ENCODE measurements at regions not wholly inside any gene's neighbourhood (a gene's known extent, or its start where the extent isn't known, plus 50 kb on each side); places are given as distances from the start of the nearest gene placed in this dataset.

DNA sequence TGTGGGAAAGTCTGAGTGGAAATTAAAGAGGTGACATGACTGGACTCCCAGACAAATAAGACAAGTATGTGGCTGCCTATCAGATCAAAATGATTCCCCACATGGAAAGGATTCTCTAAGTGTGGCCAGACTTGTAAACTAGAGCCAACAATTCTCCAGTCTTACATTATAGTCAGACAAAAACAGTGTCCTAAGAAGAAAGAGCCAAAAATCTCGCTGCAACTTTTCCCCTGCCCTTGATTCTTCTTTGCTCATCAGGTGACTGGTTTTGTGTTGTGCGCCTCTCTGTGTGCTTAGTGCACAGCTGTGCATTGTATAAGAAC lies 164.2 kb upstream of the TARS1 start:
- no peaks in the 10 kb centered on the region for H3K9me3 ChIP-seq
- intact Hi-C loops (cut with DNase I) = no loop called here
- H3K27me3 ChIP-seq (replicated peaks; ENCODE audit: insufficient read depth) = no peaks in the 10 kb centered on the region
- H3K27ac ChIP-seq = no peak overlapping the region
- 26% methylated on average over 2 of the region's 2 CpGs for WGBS
- TF ChIP-seq, protein P1, sequence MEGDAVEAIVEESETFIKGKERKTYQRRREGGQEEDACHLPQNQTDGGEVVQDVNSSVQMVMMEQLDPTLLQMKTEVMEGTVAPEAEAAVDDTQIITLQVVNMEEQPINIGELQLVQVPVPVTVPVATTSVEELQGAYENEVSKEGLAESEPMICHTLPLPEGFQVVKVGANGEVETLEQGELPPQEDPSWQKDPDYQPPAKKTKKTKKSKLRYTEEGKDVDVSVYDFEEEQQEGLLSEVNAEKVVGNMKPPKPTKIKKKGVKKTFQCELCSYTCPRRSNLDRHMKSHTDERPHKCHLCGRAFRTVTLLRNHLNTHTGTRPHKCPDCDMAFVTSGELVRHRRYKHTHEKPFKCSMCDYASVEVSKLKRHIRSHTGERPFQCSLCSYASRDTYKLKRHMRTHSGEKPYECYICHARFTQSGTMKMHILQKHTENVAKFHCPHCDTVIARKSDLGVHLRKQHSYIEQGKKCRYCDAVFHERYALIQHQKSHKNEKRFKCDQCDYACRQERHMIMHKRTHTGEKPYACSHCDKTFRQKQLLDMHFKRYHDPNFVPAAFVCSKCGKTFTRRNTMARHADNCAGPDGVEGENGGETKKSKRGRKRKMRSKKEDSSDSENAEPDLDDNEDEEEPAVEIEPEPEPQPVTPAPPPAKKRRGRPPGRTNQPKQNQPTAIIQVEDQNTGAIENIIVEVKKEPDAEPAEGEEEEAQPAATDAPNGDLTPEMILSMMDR (IDR thresholded peaks at IDR 0.05) = no peak
- TF ChIP-seq POLR2A (IDR thresholded peaks at IDR 0.05) (no peak), POLR2AphosphoS5 (IDR thresholded peaks at IDR 0.05) (no peak)
- no peak overlapping the region for H3K4me3 ChIP-seq
- no peak for DNase-seq (ENCODE audit: low spot score)
- H3K4me1 ChIP-seq (replicated peaks) = no peaks in the 10 kb centered on the region
- H3K36me3 ChIP-seq = no peaks in the 10 kb centered on the region

DNA sequence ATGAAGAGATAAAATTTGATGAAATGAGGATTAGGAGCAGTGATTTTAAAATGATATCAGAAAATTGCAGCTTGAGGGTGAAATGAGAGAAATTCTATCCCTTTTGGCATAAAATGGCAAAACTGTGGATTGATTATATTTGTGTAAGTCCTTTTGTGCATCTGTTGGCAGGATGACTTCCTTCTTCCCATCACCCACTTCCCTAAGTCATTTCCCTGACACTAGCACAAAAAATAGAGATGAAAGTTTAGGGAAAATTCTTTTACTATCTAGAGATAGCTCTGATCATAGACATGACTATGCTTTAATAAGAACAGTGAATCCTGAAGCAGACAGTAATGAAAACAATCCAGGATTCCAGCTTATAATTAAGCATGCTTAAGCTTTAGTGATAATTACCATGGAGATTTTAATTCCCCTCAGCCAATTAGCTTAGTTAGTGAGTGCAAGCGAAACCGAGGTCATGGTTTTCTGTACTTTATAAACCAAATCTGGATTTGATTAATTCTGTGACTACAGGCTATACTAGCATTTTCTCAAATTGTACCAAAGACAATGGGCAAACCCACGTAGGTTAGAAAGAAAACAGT lies 163.6 kb upstream of the TARS1 start:
- WGBS = 72% methylated on average over 3 of the region's 3 CpGs

DNA sequence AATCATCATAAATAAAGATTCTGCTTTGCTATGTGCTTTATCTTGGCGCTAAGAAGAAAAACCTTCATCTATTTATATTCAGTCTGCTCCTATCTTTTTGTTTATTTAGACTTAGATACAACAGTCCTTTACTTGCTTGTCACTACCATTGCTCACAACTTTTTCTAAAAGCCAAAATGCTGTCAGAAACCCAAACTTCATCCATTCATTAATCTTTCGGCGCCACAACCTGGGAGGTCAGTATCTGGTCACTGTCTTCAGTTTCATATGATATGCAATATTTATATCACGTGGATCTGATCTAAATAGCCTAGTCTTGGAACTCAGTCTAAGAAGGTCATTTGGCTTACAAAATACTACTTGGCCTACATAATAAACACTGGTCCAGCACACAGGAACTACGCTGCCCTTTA lies 159.3 kb upstream of the TARS1 start:
- Histone ChIP-seq H3K4me1 (replicated peaks) (no peaks in the 10 kb centered on the region), H3K4me3 (no peak overlapping the region), H3K36me3 (no peaks in the 10 kb centered on the region), H3K27me3 (replicated peaks; ENCODE audit: insufficient read depth) (no peaks in the 10 kb centered on the region), H3K9me3 (no peaks in the 10 kb centered on the region), H3K27ac (no peak overlapping the region)
- TF ChIP-seq, protein P1 (IDR thresholded peaks at IDR 0.05) = no peak
- TF ChIP-seq POLR2AphosphoS5 (IDR thresholded peaks at IDR 0.05) (no peak), POLR2A (IDR thresholded peaks at IDR 0.05) (no peak)
- no peak for DNase-seq (ENCODE audit: low spot score)
- intact Hi-C loops (cut with DNase I) = no loop called here
- WGBS = 53% methylated on average over 5 of the region's 5 CpGs

More for the DNA sequence above, 163.6 kb upstream of the TARS1 start:
- intact Hi-C loops (cut with DNase I) = no loop called here
- no peaks in the 10 kb centered on the region for H3K4me1 ChIP-seq (replicated peaks)
- DNase-seq (ENCODE audit: low spot score) = no peak
- no peak overlapping the region for H3K4me3 ChIP-seq
- no peaks in the 10 kb centered on the region for H3K36me3 ChIP-seq
- H3K27me3 ChIP-seq (replicated peaks; ENCODE audit: insufficient read depth) = no peaks in the 10 kb centered on the region
- no peak overlapping the region for H3K27ac ChIP-seq
- H3K9me3 ChIP-seq = no peaks in the 10 kb centered on the region
- TF ChIP-seq POLR2AphosphoS5 (IDR thresholded peaks at IDR 0.05) (no peak), POLR2A (IDR thresholded peaks at IDR 0.05) (no peak)

DNA sequence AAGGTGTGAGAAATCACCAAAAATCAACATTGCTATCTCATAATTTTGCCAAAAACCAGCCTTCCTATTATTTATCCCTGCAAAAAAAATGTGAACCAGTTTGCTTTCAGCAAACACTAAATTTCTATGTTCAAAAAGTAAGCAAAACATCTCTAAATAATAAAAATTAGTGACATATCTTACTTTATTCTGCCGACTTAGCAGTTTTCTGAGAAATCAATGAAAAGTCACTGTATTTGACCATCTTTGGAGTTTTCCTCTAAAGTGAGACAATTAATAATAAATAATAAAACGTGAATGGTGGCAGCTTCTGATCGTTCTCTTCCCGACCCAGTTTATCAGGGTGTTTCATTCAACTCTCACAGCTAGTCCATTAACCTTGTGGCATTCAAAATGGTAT lies 158.6 kb upstream of the TARS1 start:
- TF ChIP-seq, protein P1 (IDR thresholded peaks at IDR 0.05) = no peak
- TF ChIP-seq POLR2A (IDR thresholded peaks at IDR 0.05) = no peak
- no peak for TF ChIP-seq POLR2AphosphoS5 (IDR thresholded peaks at IDR 0.05)
- Histone ChIP-seq H3K27ac (no peak overlapping the region), H3K36me3 (no peaks in the 10 kb centered on the region), H3K27me3 (replicated peaks; ENCODE audit: insufficient read depth) (no peaks in the 10 kb centered on the region), H3K9me3 (no peaks in the 10 kb centered on the region), H3K4me1 (replicated peaks) (no peaks in the 10 kb centered on the region), H3K4me3 (no peak overlapping the region)
- no peak for DNase-seq (ENCODE audit: low spot score)
- 71% methylated on average over 4 of the region's 4 CpGs for WGBS
- intact Hi-C loops (cut with DNase I) = no loop called here

DNA sequence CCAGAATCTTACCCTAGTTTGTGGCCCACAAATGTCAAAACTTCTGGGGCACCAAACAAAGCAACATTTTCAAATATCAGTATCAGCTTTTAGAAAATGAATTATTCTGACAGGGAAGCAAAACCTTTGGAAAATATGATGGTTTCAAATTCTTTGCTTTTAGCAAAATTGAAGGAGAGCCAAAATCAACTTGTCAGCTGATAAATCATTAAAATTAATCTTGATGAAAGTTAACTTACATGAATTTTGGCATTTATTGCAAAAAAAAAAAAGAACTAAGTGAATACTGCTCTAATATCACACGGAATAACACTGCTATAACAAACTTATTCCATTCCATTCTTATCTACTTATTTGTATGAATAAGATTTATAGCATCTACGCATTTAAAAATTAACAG lies 158.1 kb upstream of the TARS1 start:
- intact Hi-C loops (cut with DNase I) = no loop called here

More for the DNA sequence above, 158.1 kb upstream of the TARS1 start:
- 62% methylated on average over 2 of the region's 2 CpGs for WGBS
- Histone ChIP-seq H3K9me3 (no peaks in the 10 kb centered on the region), H3K4me3 (no peak overlapping the region), H3K27ac (no peak overlapping the region), H3K4me1 (replicated peaks) (no peaks in the 10 kb centered on the region), H3K27me3 (replicated peaks; ENCODE audit: insufficient read depth) (no peaks in the 10 kb centered on the region), H3K36me3 (no peaks in the 10 kb centered on the region)
- no peak for DNase-seq (ENCODE audit: low spot score)
- TF ChIP-seq POLR2AphosphoS5 (IDR thresholded peaks at IDR 0.05) (no peak), POLR2A (IDR thresholded peaks at IDR 0.05) (no peak)
- TF ChIP-seq, protein P1 (IDR thresholded peaks at IDR 0.05) = no peak
